GM21528 (cell line): ENCODE measurements at regions not wholly inside any gene's neighbourhood (a gene's known extent, or its start where the extent isn't known, plus 50 kb on each side); places are given as distances from the start of the nearest gene placed in this dataset.

Experiments used
- ATAC-seq: cut with Tn5 transposase; IDR thresholded peaks from one replicate; pipeline ENCODE4 v1.9.1; 2021; ENCODE audit warnings: mild to moderate bottlenecking, moderate library complexity; ENCODE audit not compliant: unreplicated experiment, low FRiP score

DNA sequence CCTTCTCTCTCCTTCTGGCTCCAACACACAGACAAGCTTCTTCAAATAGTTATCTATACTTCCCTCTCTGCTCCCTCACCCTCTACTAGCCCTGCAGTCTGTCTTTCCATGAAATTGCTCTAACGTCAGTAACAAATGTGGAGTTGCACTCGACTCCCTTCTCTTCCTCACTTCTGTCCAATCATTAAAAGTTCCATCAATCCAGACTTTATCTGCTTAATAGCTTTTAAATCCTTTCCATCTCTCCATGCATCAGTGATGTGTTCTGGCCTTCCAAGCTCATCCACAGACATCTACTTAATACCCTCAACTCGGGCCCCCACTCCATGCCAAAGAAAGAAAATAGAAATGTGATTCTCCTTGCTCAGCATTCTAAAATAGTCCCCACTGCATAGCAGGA lies 422.1 kb upstream of the CDH5 start:
- ATAC-seq: no peak

DNA sequence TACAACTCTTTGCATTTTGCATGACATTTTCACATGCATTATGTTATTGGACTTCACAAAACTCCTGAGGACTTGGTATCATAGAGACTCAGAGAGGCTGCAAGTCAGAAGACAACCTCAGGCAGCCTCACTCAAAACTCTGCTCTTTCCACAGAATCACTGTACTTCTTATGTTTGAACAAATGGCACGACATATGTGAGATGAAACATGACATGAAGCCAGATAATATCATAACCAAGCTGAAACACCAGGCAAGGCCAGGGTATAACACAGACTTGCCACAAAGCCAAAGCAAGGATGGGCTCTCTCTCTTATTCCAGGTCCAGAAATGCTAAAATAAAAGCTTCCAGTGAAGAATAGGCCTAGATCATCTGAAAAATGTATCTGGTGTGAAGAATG lies 425.8 kb upstream of the CDH5 start:
- ATAC-seq: no peak

- ATAC-seq: no peak
These were observed 428.4 kb upstream of the CDH5 start for GRCh38 chr16:65938083-65938482.

DNA sequence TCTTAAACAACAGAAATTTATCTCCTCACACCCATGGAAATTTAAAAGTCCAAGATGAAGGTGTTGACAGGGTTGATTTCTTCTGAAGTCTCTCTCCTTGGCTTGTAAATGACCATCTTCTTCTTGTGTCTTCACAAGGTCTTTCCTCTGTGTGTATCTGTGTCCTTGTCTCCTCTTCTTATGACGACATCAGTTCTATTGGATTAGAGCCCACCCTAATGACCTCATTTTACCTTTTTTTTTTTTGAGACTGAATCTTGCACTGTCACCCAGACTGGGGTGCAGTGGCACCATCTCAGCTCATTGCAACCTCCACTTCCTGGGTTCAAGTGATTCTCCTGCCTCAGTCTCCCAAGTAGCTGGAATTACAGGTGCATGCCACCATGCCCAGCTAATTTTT lies 429.0 kb upstream of the CDH5 start:
- no peak for ATAC-seq

DNA sequence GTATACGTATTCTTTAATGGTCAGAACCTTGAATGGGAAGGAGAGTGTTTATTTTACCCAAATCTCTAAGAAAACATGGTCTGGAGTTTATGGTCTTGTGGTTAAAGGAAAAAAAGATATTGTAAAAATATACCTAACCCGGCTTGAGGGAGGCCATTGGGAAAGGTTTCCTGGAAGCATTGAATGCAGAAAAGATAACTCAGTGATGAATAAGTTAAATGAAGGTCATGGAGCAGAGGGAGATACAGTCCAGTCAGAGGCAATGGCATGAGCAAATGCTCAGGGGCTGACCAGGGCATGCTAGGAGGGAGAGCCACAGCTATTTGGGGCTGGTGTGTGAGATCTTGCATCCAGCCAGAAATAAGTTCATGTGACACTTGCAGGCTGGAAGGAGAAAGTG lies 430.4 kb upstream of the CDH5 start:
- no peak for ATAC-seq

DNA sequence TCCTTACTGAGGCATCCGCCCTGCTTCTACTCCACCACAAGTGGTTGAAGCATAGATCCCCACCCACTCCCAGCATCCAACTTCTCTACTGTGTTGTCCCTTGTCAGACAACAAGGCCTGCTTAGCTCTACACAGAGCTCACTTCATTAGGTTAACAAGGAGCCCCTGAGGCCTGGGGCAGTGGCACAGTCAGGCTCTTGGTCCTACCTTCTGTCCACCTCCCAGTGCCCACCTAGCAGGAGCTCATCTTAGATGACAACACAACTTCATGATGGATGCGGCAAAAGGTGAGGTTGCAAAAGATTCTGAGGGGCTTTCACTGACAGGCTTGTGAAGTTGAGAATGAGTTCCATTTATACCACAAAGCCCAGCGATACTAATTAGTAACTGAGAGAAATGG lies 432.0 kb upstream of the CDH5 start:
- no peak for ATAC-seq

GRCh38 chr16:65933703-65934102 lies 432.8 kb upstream of the CDH5 start:
- no peak for ATAC-seq

GRCh38 chr16:65932350-65933072 lies 434.0 kb upstream of the CDH5 start:
- no peak for ATAC-seq

- ATAC-seq: no peak
These were observed 443.6 kb upstream of the CDH5 start for GRCh38 chr16:65922923-65923322.

DNA sequence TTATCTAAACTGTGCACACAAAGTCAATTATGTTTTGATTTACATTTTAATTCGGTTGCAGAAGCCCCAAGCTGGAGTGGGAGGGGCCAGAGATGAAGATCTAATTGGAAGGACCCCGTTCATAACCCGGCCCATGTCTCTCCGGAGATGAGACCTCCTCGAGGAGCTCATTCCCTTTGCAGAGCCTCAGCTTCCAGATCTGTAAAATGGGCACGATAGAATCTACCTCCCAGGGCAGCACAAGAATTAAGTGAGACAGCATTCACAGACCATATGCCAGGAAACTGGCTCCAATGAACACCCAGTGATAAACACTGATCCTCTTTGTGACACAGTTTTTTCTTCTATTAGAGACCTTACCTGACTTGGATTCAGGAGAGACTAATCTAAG lies 446.5 kb upstream of the CDH5 start:
- no peak for ATAC-seq

GRCh38 chr16:65919145-65919985 lies 447.1 kb upstream of the CDH5 start:
- no peak for ATAC-seq

DNA sequence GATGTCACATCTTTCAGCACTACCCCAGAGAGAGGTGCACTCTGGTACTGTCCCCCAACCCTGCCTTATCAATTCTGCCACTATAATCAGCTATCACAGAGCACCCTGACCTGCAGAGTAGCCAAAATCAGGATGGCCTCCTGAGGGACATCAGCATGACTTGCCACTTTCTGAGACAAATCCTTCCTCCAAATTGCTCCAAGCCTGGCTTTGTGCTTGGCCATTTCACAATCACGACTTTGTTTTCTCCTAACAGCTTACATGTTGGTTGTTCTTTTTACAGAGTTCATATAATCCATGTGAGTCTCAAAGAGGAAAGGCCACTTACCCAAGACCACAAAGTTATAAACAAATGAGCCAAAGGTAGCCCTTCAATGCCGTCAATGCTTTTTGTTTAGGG lies 449.0 kb upstream of the CDH5 start:
- no peak for ATAC-seq

GRCh38 chr16:65916995-65917394 lies 449.5 kb upstream of the CDH5 start:
- ATAC-seq: no peak

DNA sequence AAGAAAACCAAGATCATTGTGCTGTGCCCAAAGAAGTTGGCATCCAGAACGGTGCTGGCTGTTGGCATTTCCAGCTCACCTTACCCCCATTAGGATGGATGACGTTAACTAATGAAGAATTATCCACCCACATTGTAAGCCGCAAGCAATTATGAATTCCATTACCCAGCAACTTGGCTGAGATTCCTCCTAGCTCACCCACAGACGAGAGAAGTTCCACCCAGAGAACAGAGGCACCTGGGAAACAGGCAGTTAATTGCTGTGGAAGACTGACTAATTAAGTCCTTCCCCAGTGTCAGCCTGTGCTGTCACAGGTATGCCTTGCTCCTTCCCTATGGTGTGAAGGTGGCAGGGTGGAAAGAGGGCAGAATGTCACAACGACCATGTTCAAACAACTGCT lies 456.2 kb upstream of the CDH5 start:
- ATAC-seq: no peak

GRCh38 chr16:65909310-65910050 lies 457.0 kb upstream of the CDH5 start:
- ATAC-seq: no peak

- ATAC-seq: no peak
These were observed 457.9 kb upstream of the CDH5 start for GRCh38 chr16:65908568-65908967.

- no peak for ATAC-seq
These were observed 461.2 kb upstream of the CDH5 start for GRCh38 chr16:65905331-65905730.

DNA sequence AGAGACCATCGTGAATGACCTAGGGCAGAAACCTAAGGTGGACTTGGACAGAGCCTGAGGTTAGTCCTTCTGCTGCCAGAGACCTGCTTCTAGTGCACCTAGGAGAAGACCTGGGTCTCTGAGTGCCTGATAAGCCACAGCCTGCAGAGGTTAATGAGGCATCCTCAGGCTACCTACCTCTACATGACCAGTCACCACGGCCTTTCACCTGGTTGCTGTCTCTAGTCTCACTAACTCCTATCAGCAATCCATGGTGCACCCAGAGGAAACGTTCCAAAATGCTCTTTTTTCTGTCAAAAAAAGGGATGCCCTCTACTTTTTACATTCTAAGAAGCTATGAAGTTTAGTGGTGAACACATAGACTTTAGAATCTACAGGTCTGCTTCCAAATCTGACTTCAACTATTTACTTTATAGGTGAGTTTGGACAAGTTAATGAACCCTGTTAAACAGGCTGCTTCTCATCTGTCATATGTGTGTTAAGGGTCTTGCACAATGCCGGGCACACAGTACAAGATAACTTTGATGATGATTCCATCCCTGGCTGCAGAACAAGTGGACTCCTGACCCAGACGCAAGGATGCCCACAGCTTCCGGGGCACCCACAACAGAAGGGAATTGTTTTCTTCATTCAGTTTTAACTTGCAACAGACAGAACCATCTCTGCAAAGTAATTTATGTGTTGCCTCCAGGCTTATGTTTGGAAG lies 469.9 kb upstream of the CDH5 start:
- no peak for ATAC-seq

GRCh38 chr16:65895906-65896305 lies 470.6 kb upstream of the CDH5 start:
- ATAC-seq: no peak

GRCh38 chr16:65895486-65895885 lies 471.0 kb upstream of the CDH5 start:
- no peak for ATAC-seq

- ATAC-seq: no peak
These were observed 476.3 kb upstream of the CDH5 start for GRCh38 chr16:65890203-65890602.
